Gastroesophageal sphincter (tissue), 3 donors: ENCODE measurements at regions not wholly inside any gene's neighbourhood (a gene's known extent, or its start where the extent isn't known, plus 50 kb on each side); places are given as distances from the start of the nearest gene placed in this dataset.

Experiments
- EP300 ChIP-seq: sonication (generic); formaldehyde crosslinking; IDR thresholded peaks from one replicate; pipeline ENCODE4 v1.6.1; 2017; ENCODE audit warnings: antibody characterized with exemption, mild to moderate bottlenecking
- POLR2A ChIP-seq, 2 donors: fragments of 450-650 bp; IDR thresholded peaks; one replicate each; pipeline ENCODE4 v1.6.1; 2017; ENCODE audit warnings: antibody characterized with exemption in 2 of 2, mild to moderate bottlenecking in 2 of 2, moderate library complexity in 1 of 2
- POLR2AphosphoS5 ChIP-seq: sonication (generic); formaldehyde crosslinking; IDR thresholded peaks from one replicate; pipeline ENCODE4 v1.6.1; 2017; ENCODE audit warnings: antibody characterized with exemption
- TF ChIP-seq, protein P1 (sequence below), 4 experiments: fragments of 200-600 bp in 2 of 4; fragments of 450-650 bp in 2 of 4; sonication (generic) in 1 of 4; IDR thresholded peaks; one replicate each; pipeline ENCODE4 v1.5.1; 2017 to 2019; ENCODE audit warnings: antibody characterized with exemption in 4 of 4, mild to moderate bottlenecking in 2 of 4, moderate library complexity in 2 of 4

- TF ChIP-seq, protein P1, sequence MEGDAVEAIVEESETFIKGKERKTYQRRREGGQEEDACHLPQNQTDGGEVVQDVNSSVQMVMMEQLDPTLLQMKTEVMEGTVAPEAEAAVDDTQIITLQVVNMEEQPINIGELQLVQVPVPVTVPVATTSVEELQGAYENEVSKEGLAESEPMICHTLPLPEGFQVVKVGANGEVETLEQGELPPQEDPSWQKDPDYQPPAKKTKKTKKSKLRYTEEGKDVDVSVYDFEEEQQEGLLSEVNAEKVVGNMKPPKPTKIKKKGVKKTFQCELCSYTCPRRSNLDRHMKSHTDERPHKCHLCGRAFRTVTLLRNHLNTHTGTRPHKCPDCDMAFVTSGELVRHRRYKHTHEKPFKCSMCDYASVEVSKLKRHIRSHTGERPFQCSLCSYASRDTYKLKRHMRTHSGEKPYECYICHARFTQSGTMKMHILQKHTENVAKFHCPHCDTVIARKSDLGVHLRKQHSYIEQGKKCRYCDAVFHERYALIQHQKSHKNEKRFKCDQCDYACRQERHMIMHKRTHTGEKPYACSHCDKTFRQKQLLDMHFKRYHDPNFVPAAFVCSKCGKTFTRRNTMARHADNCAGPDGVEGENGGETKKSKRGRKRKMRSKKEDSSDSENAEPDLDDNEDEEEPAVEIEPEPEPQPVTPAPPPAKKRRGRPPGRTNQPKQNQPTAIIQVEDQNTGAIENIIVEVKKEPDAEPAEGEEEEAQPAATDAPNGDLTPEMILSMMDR (IDR thresholded peaks at IDR 0.05) = no peak
- no peak for TF ChIP-seq POLR2AphosphoS5
- no peak for TF ChIP-seq POLR2A (IDR thresholded peaks at IDR 0.05)
- TF ChIP-seq EP300 = no peak
Observed at GRCh38 chr9:16282718-16283117, 587.8 kb downstream of the BNC2 start.
